ENCODE measurements at regions not wholly inside any gene's neighbourhood (a gene's known extent, or its start where the extent isn't known, plus 50 kb on each side); places are given as distances from the start of the nearest gene placed in this dataset.
"Not testable (repeated sequence)": the region's sequence is repeated elsewhere in the genome, so short reads cannot be mapped to it uniquely, and the experiment has no call there.

DNA sequence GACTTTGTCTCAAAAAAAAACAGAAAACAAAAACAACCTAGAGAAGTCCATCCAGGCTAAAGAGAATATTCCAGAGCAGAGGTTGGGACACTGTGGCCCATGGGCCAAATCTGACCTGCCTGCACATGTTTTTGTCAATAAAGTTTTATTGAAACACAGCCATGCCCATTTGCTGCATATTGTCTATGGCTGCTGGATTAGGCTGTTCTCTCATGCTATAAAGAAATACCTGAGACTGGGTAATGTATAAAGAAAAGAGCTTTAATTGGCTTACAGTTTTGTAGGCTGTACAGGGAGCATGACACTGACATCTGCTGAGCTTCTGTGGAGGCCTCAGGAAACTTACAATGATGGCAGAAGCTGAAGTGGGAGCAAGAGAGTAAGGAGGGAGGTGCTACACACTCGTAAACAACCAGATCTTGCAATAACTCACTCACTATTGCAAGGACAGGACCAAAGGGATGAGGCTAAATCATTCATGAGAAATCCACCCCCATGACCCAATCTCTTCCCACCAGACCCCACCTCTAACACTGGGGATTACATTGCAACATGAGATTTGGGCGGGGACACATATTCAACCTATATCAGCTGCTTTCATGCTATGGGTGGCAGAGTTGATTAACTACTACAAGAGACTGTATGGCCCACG lies 122.5 kb upstream of the KRTAP5-11 start:
- H3K9me3 ChIP-seq (ENCODE audit: low read length); H4K20me1 ChIP-seq (ENCODE audit: insufficient read depth, low read length); H3K36me3 ChIP-seq (ENCODE audit: insufficient read depth, low read length); CTCF ChIA-PET (ENCODE audit: unreplicated experiment); BruUV-seq (replicated peaks); H3K27ac ChIP-seq (ENCODE audit: low read depth, low read length, poor library complexity, severe bottlenecking); DNase-seq (ENCODE audit: low spot score); H3K79me2 ChIP-seq (ENCODE audit: insufficient read depth, low read depth, low read length); H2AFZ ChIP-seq (ENCODE audit: low read length); H3K9me2 ChIP-seq (ENCODE audit: insufficient read depth, low read length); H3K4me3 ChIP-seq (ENCODE audit: low read depth, low read length, poor library complexity, severe bottlenecking); H3K4me2 ChIP-seq (ENCODE audit: low read length); POLR2A ChIA-PET; H3K4me1 ChIP-seq (ENCODE audit: insufficient read depth, low read length, poor library complexity, severe bottlenecking); intact Hi-C loops (cut with micrococcal nuclease; ENCODE audit: unreplicated experiment): not testable (repeated sequence)

DNA sequence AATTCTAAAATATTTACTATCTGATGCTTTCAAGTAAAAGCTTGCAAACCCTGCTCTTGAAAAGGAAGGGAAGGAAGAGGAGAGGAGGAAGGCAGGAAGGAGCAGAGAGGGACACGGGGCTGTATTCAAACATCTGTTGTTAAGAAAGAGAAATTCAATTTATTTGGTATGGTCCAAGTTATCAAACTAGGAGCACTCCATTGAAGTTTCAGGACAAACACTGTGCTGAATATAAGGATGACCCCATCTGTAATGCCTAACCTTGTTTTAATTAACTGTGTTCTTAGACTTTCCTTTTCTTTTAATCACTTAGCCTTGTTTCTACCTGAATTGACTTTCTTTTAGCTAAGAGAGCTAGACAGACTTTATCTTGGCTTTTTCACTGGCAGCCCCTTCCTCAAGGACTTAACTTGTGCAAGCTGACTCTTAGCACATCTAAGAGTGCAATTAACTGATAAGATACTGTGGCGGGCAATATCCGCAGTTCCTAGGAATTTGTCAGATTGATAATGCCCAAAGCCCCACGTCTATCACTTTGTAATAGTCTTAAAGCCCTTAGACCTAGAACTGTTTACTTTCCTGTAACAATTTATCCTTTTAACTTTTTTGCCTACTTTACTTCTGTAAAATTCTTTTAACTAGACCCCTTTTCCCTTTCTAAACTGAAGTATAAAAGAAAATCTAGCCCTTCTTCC lies 123.2 kb upstream of the KRTAP5-11 start:
- BruUV-seq (replicated peaks); CTCF ChIA-PET (ENCODE audit: unreplicated experiment); H3K4me1 ChIP-seq (ENCODE audit: insufficient read depth, low read length, poor library complexity, severe bottlenecking); H3K27ac ChIP-seq (ENCODE audit: low read depth, low read length, poor library complexity, severe bottlenecking); H3K9me3 ChIP-seq (ENCODE audit: low read length); DNase-seq (ENCODE audit: low spot score); H3K79me2 ChIP-seq (ENCODE audit: insufficient read depth, low read depth, low read length); H3K4me3 ChIP-seq (ENCODE audit: low read depth, low read length, poor library complexity, severe bottlenecking); H2AFZ ChIP-seq (ENCODE audit: low read length); H3K36me3 ChIP-seq (ENCODE audit: insufficient read depth, low read length); H4K20me1 ChIP-seq (ENCODE audit: insufficient read depth, low read length); intact Hi-C loops (cut with micrococcal nuclease; ENCODE audit: unreplicated experiment); H3K9me2 ChIP-seq (ENCODE audit: insufficient read depth, low read length); POLR2A ChIA-PET; H3K4me2 ChIP-seq (ENCODE audit: low read length): not testable (repeated sequence)

DNA sequence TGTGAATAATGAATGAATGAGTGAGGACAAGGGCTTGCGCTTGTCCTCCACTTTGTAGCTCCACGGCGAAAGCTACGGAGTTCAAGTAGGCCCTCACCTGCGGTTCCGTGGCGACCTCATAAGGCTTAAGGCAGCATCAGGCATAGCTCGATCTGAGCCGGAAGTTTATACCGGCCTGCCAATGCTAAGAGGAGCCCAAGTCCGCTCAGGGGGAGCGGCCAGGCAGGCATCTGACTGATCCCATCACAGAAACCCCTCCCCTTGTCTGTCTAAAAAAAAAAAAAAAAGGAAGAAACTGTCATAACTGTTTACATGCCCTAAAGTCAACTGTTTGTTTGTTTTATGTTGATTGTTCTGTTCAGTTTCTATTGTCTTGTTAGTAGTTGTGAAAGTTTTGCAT lies 124.4 kb upstream of the KRTAP5-11 start:
- CTCF ChIA-PET (ENCODE audit: unreplicated experiment); POLR2A ChIA-PET; BruUV-seq (replicated peaks): not testable (repeated sequence)

DNA sequence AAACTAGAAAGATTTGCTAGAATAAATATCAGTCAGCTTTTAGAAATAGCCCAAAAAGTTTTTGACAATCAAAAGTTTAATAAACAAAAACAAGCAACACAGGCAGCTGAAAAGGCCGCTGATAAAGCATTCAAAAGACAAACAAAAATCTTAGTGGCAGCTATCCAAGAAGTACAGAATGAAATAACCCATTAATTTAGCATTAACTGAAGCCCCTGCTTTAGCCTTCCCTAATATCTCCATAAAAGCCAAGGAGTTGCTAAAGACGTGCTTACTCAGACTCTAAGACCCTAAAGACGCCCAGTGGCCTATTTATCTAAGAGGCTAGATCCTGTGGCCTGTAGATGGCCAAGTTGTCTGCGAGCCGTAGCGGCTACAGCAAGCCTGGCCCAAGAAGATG lies 123.5 kb upstream of the DEFB108B start:
- H4K20me1 ChIP-seq (ENCODE audit: insufficient read depth, low read length); H3K36me3 ChIP-seq (ENCODE audit: insufficient read depth, low read length); CTCF ChIA-PET (ENCODE audit: unreplicated experiment); H3K4me1 ChIP-seq (ENCODE audit: insufficient read depth, low read length, poor library complexity, severe bottlenecking); H3K27ac ChIP-seq (ENCODE audit: low read depth, low read length, poor library complexity, severe bottlenecking); H2AFZ ChIP-seq (ENCODE audit: low read length); H3K4me3 ChIP-seq (ENCODE audit: low read depth, low read length, poor library complexity, severe bottlenecking); H3K9me2 ChIP-seq (ENCODE audit: insufficient read depth, low read length); DNase-seq (ENCODE audit: low spot score); H3K9me3 ChIP-seq (ENCODE audit: low read length); POLR2A ChIA-PET; BruUV-seq (replicated peaks); H3K79me2 ChIP-seq (ENCODE audit: insufficient read depth, low read depth, low read length); intact Hi-C loops (cut with micrococcal nuclease; ENCODE audit: unreplicated experiment); H3K4me2 ChIP-seq (ENCODE audit: low read length): not testable (repeated sequence)

More for the DNA sequence above, 124.4 kb upstream of the KRTAP5-11 start:
- H3K9me3 ChIP-seq (ENCODE audit: low read length); H3K27ac ChIP-seq (ENCODE audit: low read depth, low read length, poor library complexity, severe bottlenecking); H4K20me1 ChIP-seq (ENCODE audit: insufficient read depth, low read length); H2AFZ ChIP-seq (ENCODE audit: low read length); H3K4me3 ChIP-seq (ENCODE audit: low read depth, low read length, poor library complexity, severe bottlenecking); H3K79me2 ChIP-seq (ENCODE audit: insufficient read depth, low read depth, low read length); DNase-seq (ENCODE audit: low spot score); H3K4me1 ChIP-seq (ENCODE audit: insufficient read depth, low read length, poor library complexity, severe bottlenecking); H3K4me2 ChIP-seq (ENCODE audit: low read length); intact Hi-C loops (cut with micrococcal nuclease; ENCODE audit: unreplicated experiment); H3K9me2 ChIP-seq (ENCODE audit: insufficient read depth, low read length); H3K36me3 ChIP-seq (ENCODE audit: insufficient read depth, low read length): not testable (repeated sequence)

DNA sequence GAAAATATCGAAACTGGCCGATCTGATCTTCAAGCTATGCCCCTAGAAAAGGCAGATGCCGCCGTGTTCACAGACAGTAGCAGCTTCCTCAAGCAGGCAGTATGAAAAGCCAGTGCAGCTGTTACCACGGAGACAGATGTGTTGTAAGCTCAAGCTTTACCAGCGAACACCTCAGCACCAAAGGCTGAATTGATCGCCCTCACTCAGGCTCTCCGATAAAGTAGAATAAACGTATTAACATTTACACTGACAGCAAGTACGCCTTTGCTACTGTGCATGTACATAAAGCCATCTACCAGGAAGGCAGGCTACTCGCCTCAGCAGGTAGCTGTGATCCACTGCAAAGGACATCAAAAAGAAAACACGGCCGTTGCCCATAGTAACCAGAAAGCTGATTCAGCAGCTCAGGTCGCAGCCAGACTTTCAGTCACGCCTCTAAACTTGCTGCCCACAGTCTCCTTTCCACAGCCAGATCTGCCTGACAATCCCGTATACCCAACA lies 122.8 kb upstream of the DEFB108B start:
- CTCF ChIA-PET (ENCODE audit: unreplicated experiment); H2AFZ ChIP-seq (ENCODE audit: low read length); H3K4me2 ChIP-seq (ENCODE audit: low read length); H3K9me2 ChIP-seq (ENCODE audit: insufficient read depth, low read length); H3K36me3 ChIP-seq (ENCODE audit: insufficient read depth, low read length); DNase-seq (ENCODE audit: low spot score); H4K20me1 ChIP-seq (ENCODE audit: insufficient read depth, low read length); H3K79me2 ChIP-seq (ENCODE audit: insufficient read depth, low read depth, low read length); H3K9me3 ChIP-seq (ENCODE audit: low read length); H3K4me1 ChIP-seq (ENCODE audit: insufficient read depth, low read length, poor library complexity, severe bottlenecking); intact Hi-C loops (cut with micrococcal nuclease; ENCODE audit: unreplicated experiment); H3K27ac ChIP-seq (ENCODE audit: low read depth, low read length, poor library complexity, severe bottlenecking); BruUV-seq (replicated peaks); POLR2A ChIA-PET; H3K4me3 ChIP-seq (ENCODE audit: low read depth, low read length, poor library complexity, severe bottlenecking): not testable (repeated sequence)

DNA sequence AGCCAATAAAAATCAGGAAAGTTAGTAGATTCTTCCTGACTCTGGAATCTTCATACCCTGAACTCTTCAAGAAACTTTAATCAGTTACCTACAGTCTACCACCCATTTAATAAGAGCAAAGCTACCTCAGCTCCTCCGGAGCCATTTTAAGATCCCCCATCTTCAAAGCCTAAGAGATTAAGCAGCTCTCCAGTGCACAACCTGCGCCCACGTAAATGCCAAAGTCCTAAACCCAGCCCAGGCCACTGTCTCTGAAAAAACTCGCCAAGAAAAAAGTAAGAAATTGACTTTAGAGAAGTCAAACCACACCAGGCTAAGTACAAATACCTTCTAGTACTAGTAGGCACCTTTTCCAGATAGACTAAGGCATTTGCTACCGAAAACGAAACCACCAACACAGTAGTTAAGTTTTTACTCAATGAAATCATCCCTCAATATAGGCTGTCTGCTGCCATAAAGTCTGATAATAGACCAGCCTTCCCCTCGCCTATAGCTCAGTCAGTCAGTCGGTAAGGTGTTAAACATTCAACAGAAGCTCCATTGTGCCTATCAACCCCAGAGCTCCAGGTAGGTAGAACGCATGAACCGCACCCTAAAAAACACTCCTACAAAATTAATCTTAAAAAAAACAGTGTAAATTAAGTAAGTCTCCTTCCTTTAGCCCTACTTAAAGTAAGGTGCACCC lies 122.2 kb upstream of the DEFB108B start:
- POLR2A ChIA-PET; H3K27ac ChIP-seq (ENCODE audit: low read depth, low read length, poor library complexity, severe bottlenecking); intact Hi-C loops (cut with micrococcal nuclease; ENCODE audit: unreplicated experiment); H2AFZ ChIP-seq (ENCODE audit: low read length); H3K79me2 ChIP-seq (ENCODE audit: insufficient read depth, low read depth, low read length); DNase-seq (ENCODE audit: low spot score); H3K9me2 ChIP-seq (ENCODE audit: insufficient read depth, low read length); H4K20me1 ChIP-seq (ENCODE audit: insufficient read depth, low read length); H3K9me3 ChIP-seq (ENCODE audit: low read length); H3K36me3 ChIP-seq (ENCODE audit: insufficient read depth, low read length); H3K4me3 ChIP-seq (ENCODE audit: low read depth, low read length, poor library complexity, severe bottlenecking); BruUV-seq (replicated peaks); CTCF ChIA-PET (ENCODE audit: unreplicated experiment); H3K4me1 ChIP-seq (ENCODE audit: insufficient read depth, low read length, poor library complexity, severe bottlenecking); H3K4me2 ChIP-seq (ENCODE audit: low read length): not testable (repeated sequence)

Measured in OCI-LY7 (cell line).